Neutrophil (primary cell): ENCODE measurements at regions not wholly inside any gene's neighbourhood (a gene's known extent, or its start where the extent isn't known, plus 50 kb on each side); places are given as distances from the start of the nearest gene placed in this dataset.

ENCODE experiments used
- H3K27ac ChIP-seq: fragments of 200-600 bp; sonication (generic); 2 replicates; pipeline ENCODE4 v1.5.1; 2016; ENCODE audit warnings: mild to moderate bottlenecking, moderate library complexity
- H3K27me3 ChIP-seq: fragments of 200-600 bp; sonication (generic); 2 replicates; pipeline ENCODE4 v1.6.0; 2016; ENCODE audit warnings: mild to moderate bottlenecking
- H3K36me3 ChIP-seq: fragments of 200-600 bp; sonication (generic); 2 replicates; pipeline ENCODE4 v1.5.1; 2017
- H3K4me1 ChIP-seq, 2 experiments: fragments of 200-600 bp in 1 of 2; sonication (generic) in 1 of 2; 1 replicate in 1 of 2; 2 replicates in 1 of 2; pipeline versions ENCODE4 v1.5.1 to v1.6.1; 2013 to 2016; ENCODE audit warnings: low read depth in 1 of 2, low read length in 1 of 2, mild to moderate bottlenecking in 1 of 2, moderate library complexity in 1 of 2; ENCODE audit not compliant: control insufficient read depth in 1 of 2, insufficient read depth in 1 of 2
- H3K4me3 ChIP-seq, 2 experiments: fragments of 200-600 bp in 1 of 2; sonication (generic) in 1 of 2; 1 replicate in 1 of 2; 2 replicates in 1 of 2; pipeline ENCODE4 v1.5.1; 2013 to 2016; ENCODE audit warnings: low read depth in 1 of 2, low read length in 1 of 2, mild to moderate bottlenecking in 1 of 2, moderate library complexity in 1 of 2
- H3K9me3 ChIP-seq: fragments of 200-600 bp; sonication (generic); 2 replicates; pipeline ENCODE4 v1.5.1; 2016
- CTCF ChIP-seq: fragments of 200-600 bp; sonication (generic); IDR thresholded peaks from 2 replicates; pipeline ENCODE4 v1.5.1; 2016; ENCODE audit warnings: antibody characterized with exemption

- H3K36me3 ChIP-seq, result no peaks in the 10 kb centered on the region
- peaks cover 13% of the 10 kb centered on the region for H3K27me3 ChIP-seq
- no peaks in the 10 kb centered on the region for H3K9me3 ChIP-seq
- H3K27ac ChIP-seq, result no peak overlapping the region
- no peak overlapping the region for H3K4me3 ChIP-seq
- no peaks in the 10 kb centered on the region for H3K4me1 ChIP-seq
- TF ChIP-seq CTCF, result no peak
Measured at GRCh38 chr21:41589620-41590175, 81.7 kb upstream of the TMPRSS2 start.

GRCh38 chr21:41589131-41589530 lies 81.2 kb upstream of the TMPRSS2 start:
- Histone ChIP-seq H3K27ac (no peak overlapping the region), H3K4me3 (no peak overlapping the region), H3K27me3 (peaks cover 7% of the 10 kb centered on the region), H3K4me1 (no peaks in the 10 kb centered on the region), H3K36me3 (no peaks in the 10 kb centered on the region), H3K9me3 (no peaks in the 10 kb centered on the region)
- no peak for TF ChIP-seq CTCF

GRCh38 chr21:41585199-41585994 lies 77.4 kb upstream of the TMPRSS2 start:
- Histone ChIP-seq H3K4me3 (no peak overlapping the region), H3K27me3 (no peaks in the 10 kb centered on the region), H3K27ac (no peak overlapping the region), H3K36me3 (no peaks in the 10 kb centered on the region), H3K4me1 (no peaks in the 10 kb centered on the region), H3K9me3 (no peaks in the 10 kb centered on the region)
- no peak for TF ChIP-seq CTCF

- TF ChIP-seq CTCF, result no peak
- Histone ChIP-seq H3K36me3 (no peaks in the 10 kb centered on the region), H3K9me3 (no peaks in the 10 kb centered on the region), H3K27ac (no peak overlapping the region), H3K4me1 (no peaks in the 10 kb centered on the region), H3K27me3 (no peaks in the 10 kb centered on the region), H3K4me3 (no peak overlapping the region)
Measured at GRCh38 chr21:41584603-41585176, 76.7 kb upstream of the TMPRSS2 start.

- Histone ChIP-seq H3K27me3 (peaks cover 4% of the 10 kb centered on the region), H3K27ac (no peak overlapping the region), H3K9me3 (no peaks in the 10 kb centered on the region), H3K36me3 (no peaks in the 10 kb centered on the region), H3K4me3 (no peak overlapping the region), H3K4me1 (no peaks in the 10 kb centered on the region)
- TF ChIP-seq CTCF, result no peak
Measured at GRCh38 chr21:41583274-41583790, 75.4 kb upstream of the TMPRSS2 start.
